ENCODE measurements at regions not wholly inside any gene's neighbourhood (a gene's known extent, or its start where the extent isn't known, plus 50 kb on each side); places are given as distances from the start of the nearest gene placed in this dataset.

DNA sequence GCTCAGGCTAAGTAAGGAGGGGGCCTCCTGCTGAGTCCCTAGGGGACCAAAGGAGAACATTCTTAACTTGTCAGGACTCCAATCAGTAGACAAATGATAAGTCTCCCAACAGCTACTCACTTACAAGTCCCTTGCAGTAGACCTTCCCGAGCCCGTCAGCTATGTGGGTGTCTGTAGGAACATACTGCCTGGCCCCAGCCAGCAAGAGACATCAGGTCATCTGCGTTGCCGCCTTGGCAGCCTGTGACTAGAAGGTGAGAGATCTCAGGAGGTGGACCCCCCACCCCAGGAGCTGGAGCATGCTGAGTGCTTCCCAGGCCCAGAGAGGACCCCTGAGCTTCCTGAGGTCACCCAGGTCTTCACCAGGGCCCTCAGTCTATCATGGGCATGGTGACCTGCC lies 250.5 kb downstream of the C1orf94 start:
- H3K27me3 ChIP-seq, result peaks cover 0 to 8% (median 1%) of the 10 kb centered on the region in 4 donors
- no peak for DNase-seq (ENCODE audit: extremely low spot score)
- H3K27ac ChIP-seq (replicated peaks in 1 of 4), result no peak overlapping the region
- no peaks in the 10 kb centered on the region for H3K36me3 ChIP-seq
- intact Hi-C loops (cut with DNase I), result no loop called here
- no peak overlapping the region for H3K4me3 ChIP-seq
- TF ChIP-seq, protein P1, sequence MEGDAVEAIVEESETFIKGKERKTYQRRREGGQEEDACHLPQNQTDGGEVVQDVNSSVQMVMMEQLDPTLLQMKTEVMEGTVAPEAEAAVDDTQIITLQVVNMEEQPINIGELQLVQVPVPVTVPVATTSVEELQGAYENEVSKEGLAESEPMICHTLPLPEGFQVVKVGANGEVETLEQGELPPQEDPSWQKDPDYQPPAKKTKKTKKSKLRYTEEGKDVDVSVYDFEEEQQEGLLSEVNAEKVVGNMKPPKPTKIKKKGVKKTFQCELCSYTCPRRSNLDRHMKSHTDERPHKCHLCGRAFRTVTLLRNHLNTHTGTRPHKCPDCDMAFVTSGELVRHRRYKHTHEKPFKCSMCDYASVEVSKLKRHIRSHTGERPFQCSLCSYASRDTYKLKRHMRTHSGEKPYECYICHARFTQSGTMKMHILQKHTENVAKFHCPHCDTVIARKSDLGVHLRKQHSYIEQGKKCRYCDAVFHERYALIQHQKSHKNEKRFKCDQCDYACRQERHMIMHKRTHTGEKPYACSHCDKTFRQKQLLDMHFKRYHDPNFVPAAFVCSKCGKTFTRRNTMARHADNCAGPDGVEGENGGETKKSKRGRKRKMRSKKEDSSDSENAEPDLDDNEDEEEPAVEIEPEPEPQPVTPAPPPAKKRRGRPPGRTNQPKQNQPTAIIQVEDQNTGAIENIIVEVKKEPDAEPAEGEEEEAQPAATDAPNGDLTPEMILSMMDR (IDR thresholded peaks at IDR 0.05), result no peak
- TF ChIP-seq POLR2AphosphoS5 (IDR thresholded peaks at IDR 0.05) (no peak), POLR2A (IDR thresholded peaks at IDR 0.05; ENCODE audit: low read depth) (no peak), EP300 (IDR thresholded peaks at IDR 0.05) (no peak)
- WGBS, result 98% methylated on average over 4 of the region's 4 CpGs
- H3K9me3 ChIP-seq, result no peaks in the 10 kb centered on the region
- H3K4me1 ChIP-seq, result no peaks in the 10 kb centered on the region

DNA sequence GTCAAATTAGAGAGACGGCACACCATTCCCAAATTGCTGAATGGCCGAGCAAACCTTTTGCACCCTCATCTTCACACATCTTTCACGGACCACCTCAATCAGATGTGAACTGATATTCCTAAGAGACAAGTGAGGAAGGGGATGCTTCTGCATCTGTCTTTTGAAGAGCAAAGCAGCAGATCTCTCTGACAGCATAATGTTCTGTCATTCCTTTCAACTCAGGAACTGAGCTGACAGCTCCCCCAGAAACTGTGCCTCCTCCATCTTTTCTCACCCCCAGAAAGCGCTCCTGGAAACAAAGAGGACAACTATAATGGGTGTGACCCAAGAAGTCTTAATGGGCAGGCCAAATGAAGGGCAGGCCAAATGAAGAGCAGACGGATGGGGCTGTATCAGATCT lies 256.4 kb downstream of the C1orf94 start:
- TF ChIP-seq EP300 (IDR thresholded peaks at IDR 0.05), result no peak
- no peak for TF ChIP-seq POLR2A (IDR thresholded peaks at IDR 0.05; ENCODE audit: low read depth)
- TF ChIP-seq POLR2AphosphoS5 (IDR thresholded peaks at IDR 0.05), result no peak
- TF ChIP-seq, protein P1 (IDR thresholded peaks at IDR 0.05), result no peak
- no peaks in the 10 kb centered on the region for H3K36me3 ChIP-seq
- H3K27me3 ChIP-seq, result peaks cover 0 to 10% (median 0%) of the 10 kb centered on the region in 4 donors
- intact Hi-C loops (cut with DNase I), result no loop called here
- DNase-seq (ENCODE audit: extremely low spot score), result no peak
- WGBS, result 87% methylated on average over 5 of the region's 5 CpGs
- H3K4me3 ChIP-seq, result no peak overlapping the region
- no peaks in the 10 kb centered on the region for H3K9me3 ChIP-seq
- no peaks in the 10 kb centered on the region for H3K4me1 ChIP-seq
- no peak overlapping the region for H3K27ac ChIP-seq (replicated peaks in 1 of 4)

DNA sequence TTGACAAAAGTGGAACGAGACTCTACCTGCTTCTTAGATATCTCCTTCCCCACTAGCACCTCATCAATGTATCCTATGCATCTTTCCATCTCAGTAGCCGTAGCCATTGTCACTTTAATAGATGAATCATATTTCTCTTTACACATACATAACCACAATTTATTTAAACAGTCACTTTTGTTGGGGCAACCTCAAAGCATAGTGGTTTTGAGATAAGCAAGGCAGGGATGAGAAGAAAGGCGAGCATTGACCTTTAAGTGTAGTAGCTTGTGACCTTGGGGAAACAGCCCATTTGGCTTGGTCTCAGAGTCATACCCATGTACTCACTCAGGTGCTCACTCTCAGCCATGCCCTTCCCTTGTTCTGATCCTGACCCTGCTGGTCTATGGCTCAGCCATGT lies 260.1 kb downstream of the C1orf94 start:
- intact Hi-C loops (cut with DNase I), result no loop called here
- no peak overlapping the region for H3K4me3 ChIP-seq

DNA sequence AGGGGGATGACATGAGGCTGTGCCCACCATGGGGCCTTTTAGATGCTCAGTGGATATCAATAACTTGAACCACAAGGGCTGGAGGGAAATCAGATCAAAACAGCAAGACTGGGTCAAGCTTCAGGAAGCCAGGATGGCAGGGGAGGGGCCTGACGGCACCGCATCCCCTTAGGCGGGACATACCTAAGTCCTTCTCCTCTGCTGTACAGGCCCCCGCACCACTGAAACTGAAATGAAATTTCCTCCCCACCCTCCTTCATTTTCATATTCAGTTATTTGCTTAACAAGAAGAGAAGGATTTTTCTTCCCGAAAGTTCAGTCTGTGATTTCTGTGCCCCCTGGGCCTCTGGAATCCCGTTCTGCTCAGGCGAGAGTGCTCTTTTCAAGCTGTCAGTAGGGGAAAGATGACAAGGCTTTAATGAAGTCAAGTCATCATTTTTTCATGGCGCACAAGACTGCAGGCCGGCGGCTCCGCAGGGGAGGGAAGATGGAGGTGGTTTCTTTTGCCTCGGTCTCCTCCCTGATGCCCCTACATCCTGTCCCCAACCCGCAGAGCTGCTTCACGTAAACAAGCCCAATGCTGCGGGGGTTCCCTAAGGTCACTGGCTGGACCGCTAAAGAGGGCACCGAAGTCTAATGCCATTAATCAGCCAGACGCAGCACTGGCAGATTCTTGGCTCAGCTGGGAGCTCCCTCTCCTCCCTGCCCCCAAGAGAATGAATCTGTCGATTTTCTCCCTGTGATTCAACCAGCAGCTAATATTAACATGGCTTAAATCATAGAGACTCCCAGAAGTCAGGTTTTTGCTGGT lies 264.8 kb downstream of the C1orf94 start:
- no peak for TF ChIP-seq EP300 (IDR thresholded peaks at IDR 0.05)
- Histone ChIP-seq H3K4me1 (no peaks in the 10 kb centered on the region), H3K27ac (replicated peaks in 1 of 4) (no peak overlapping the region), H3K4me3 (no peak overlapping the region), H3K27me3 (peaks cover 0 to 43% (median 0%) of the 10 kb centered on the region in 4 donors), H3K36me3 (no peaks in the 10 kb centered on the region), H3K9me3 (no peaks in the 10 kb centered on the region)
- WGBS, result 38% methylated on average over 19 of the region's 19 CpGs
- intact Hi-C loops (cut with DNase I), result no loop called here
- DNase-seq (ENCODE audit: extremely low spot score), result no peak

More for the DNA sequence above, 260.1 kb downstream of the C1orf94 start:
- Histone ChIP-seq H3K27ac (replicated peaks in 1 of 4) (no peak overlapping the region), H3K27me3 (peaks cover 0 to 15% (median 0%) of the 10 kb centered on the region in 4 donors), H3K9me3 (no peaks in the 10 kb centered on the region), H3K36me3 (no peaks in the 10 kb centered on the region), H3K4me1 (no peaks in the 10 kb centered on the region)
- TF ChIP-seq EP300 (IDR thresholded peaks at IDR 0.05) (no peak), POLR2AphosphoS5 (IDR thresholded peaks at IDR 0.05) (no peak), POLR2A (IDR thresholded peaks at IDR 0.05; ENCODE audit: low read depth) (no peak)
- TF ChIP-seq, protein P1 (IDR thresholded peaks at IDR 0.05), result no peak
- no peak for DNase-seq (ENCODE audit: extremely low spot score)
- WGBS, result 76% methylated on average over 3 of the region's 3 CpGs

DNA sequence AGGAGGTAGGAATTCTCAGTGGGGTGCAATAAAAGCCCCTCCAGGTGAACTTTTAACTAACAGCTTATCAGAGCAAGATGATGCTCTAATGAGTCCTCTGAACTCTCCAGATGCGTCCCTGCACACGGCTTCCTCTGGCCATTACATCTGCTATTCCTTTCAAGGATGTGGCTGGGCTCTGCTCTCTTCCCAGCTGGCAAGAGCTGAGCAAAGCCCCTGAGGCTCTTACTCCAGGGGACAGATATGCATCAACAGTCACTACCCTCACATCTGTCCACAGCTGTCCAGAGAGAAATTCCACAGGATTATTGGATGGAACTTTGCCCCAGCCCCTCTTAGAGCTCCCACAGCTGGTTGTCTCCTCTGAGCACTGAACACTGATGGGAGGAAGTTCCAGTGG lies 267.8 kb downstream of the C1orf94 start:
- H3K27ac ChIP-seq (replicated peaks in 1 of 4), result no peak overlapping the region
- no peaks in the 10 kb centered on the region for H3K4me1 ChIP-seq
- DNase-seq (ENCODE audit: extremely low spot score), result no peak
- 47% methylated on average over 2 of the region's 2 CpGs for WGBS
- H3K27me3 ChIP-seq, result peaks cover 0 to 42% (median 0%) of the 10 kb centered on the region in 4 donors
- TF ChIP-seq POLR2AphosphoS5 (IDR thresholded peaks at IDR 0.05), result no peak
- TF ChIP-seq EP300 (IDR thresholded peaks at IDR 0.05), result no peak
- TF ChIP-seq, protein P1 (IDR thresholded peaks at IDR 0.05), result no peak
- no peak for TF ChIP-seq POLR2A (IDR thresholded peaks at IDR 0.05; ENCODE audit: low read depth)
- H3K36me3 ChIP-seq, result no peaks in the 10 kb centered on the region
- H3K4me3 ChIP-seq, result no peak overlapping the region
- no peaks in the 10 kb centered on the region for H3K9me3 ChIP-seq
- intact Hi-C loops (cut with DNase I), result no loop called here

Data from esophagus muscularis mucosa (tissue), 4 donors.